Skin epidermis (tissue), 12 donors: ENCODE measurements at regions not wholly inside any gene's neighbourhood (a gene's known extent, or its start where the extent isn't known, plus 50 kb on each side); places are given as distances from the start of the nearest gene placed in this dataset.
"Not testable (repeated sequence)": the region's sequence is repeated elsewhere in the genome, so short reads cannot be mapped to it uniquely, and the experiment has no call there.

Experiments
- H3K27ac ChIP-seq, 21 experiments: fragments of 200-600 bp; sonication (generic) in 11 of 21; one replicate each; pipeline ENCODE4 v1.5.0; 2020; ENCODE audit warnings: mild to moderate bottlenecking in 3 of 21, inconsistent platforms in 2 of 21, moderate library complexity in 2 of 21
- H3K4me3 ChIP-seq, 7 experiments: fragments of 200-600 bp; sonication (generic) in 2 of 7; one replicate each; pipeline ENCODE4 v1.5.0; 2020; ENCODE audit warnings: inconsistent platforms in 2 of 7, mild to moderate bottlenecking in 2 of 7, moderate library complexity in 1 of 7

DNA sequence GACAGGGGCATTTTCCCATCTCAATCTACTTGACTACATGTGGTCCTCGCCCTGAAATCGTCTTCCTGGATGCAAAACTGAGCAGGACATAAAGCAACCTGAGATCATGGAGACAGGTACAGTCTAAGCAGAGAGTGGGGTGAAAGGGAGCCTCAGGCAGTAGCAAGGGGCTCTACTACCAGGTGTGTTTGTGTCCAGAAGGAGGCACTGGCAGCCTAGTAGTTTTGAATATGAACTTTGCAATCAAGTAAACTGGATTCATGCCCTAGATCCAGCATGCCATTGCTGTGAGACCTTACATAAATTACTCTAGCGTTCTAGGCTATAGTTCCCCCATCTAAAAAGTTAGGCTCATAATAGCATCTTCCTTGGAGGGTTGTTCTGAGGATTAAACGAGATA, 147.4 kb downstream of the TXNL1 start:
- Histone ChIP-seq H3K27ac (no peak overlapping the region), H3K4me3 (no peak overlapping the region)

GRCh38 chr18:56489893-56490292, 148.5 kb downstream of the TXNL1 start:
- H3K27ac ChIP-seq, result no peak overlapping the region
- no peak overlapping the region for H3K4me3 ChIP-seq

DNA sequence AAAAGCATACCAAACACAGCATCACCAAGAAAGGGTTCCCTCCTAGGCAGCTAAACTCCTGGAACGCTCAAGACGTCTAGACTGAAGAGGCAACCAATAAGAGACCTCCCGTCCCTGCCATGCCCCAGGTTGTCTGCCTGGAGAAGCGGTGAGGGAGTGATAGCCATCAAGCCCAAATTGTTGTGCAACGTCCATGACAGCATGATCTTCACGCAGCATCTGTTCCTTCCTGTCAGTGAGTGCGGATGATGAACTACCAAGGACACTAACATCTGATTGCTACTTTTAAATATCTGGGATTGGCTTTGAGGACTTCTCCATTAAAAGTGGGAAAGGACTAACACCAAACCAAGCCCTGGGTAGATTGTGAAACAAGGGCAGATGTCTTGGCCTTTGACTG, 149.7 kb downstream of the TXNL1 start:
- Histone ChIP-seq H3K27ac (no peak overlapping the region), H3K4me3 (no peak overlapping the region)

DNA sequence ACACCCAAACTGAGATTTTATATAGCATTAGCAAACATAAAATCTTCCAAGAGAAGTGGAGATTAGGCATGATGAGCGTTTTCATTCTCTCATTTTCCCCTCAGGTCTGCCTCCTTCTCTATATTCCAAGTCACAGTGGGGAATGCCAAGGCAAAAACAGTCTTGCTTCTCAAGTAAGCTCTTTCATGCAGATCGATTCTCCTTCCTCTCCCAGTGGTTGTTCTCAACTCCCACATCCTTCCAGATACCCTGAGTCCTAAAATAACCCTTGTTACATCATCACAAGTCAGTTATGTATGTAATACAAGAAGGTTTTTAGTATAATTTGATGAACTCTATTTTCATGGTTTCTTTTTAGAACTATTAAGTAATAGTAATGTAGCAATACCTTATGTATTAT, 150.6 kb downstream of the TXNL1 start:
- H3K27ac ChIP-seq, result no peak overlapping the region
- H3K4me3 ChIP-seq, result no peak overlapping the region

- Histone ChIP-seq H3K4me3 (no peak overlapping the region), H3K27ac (no peak overlapping the region)
Measured at GRCh38 chr18:56483386-56483785, 155.0 kb downstream of the TXNL1 start.

- not testable (repeated sequence) for H3K27ac ChIP-seq, H3K4me3 ChIP-seq
Measured at GRCh38 chr18:56482813-56483212, 155.6 kb downstream of the TXNL1 start.

DNA sequence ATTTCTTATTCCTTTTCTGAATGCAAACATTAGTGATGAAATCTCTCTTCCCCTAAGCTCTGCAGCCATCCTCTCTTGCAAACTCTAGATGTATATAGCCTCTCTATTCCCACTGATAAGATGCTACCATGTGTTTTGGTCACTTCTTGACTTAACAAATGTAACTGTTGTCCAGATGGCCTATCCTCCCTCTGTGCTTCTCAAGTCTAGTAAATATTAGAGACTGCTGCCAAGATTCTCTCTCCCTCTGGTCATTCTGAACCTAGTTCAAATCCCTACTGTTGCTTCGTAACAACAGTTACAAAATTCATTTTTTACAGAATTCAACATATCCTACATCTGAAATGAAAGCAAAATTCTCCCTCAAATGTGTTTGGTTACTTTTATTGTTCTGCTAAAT, 156.6 kb downstream of the TXNL1 start:
- H3K4me3 ChIP-seq, result no peak overlapping the region
- no peak overlapping the region for H3K27ac ChIP-seq

DNA sequence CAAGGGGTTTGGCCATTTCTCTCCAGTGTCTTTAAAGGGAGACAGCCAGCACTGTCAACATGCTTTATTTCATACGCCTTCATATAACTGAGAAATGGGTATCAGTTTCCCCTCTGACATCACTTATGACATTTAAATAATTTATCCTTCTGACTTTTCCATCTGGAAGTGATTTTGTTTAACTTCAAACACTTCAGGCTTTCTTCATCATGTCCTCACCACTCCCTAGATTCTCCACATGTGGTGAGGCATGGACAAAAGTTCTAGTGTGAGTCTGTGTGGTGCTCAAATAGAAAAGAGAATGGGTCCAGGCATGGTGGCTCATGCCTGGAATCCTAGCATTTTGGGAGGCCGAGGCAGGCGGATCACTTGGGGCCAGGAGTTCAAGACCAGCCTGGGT, 158.6 kb downstream of the TXNL1 start:
- no peak overlapping the region for H3K27ac ChIP-seq

GRCh38 chr18:56475250-56475649, 163.1 kb downstream of the TXNL1 start:
- H3K4me3 ChIP-seq, result no peak overlapping the region
- no peak overlapping the region for H3K27ac ChIP-seq

More for the DNA sequence above, 158.6 kb downstream of the TXNL1 start:
- H3K4me3 ChIP-seq, result no peak overlapping the region

DNA sequence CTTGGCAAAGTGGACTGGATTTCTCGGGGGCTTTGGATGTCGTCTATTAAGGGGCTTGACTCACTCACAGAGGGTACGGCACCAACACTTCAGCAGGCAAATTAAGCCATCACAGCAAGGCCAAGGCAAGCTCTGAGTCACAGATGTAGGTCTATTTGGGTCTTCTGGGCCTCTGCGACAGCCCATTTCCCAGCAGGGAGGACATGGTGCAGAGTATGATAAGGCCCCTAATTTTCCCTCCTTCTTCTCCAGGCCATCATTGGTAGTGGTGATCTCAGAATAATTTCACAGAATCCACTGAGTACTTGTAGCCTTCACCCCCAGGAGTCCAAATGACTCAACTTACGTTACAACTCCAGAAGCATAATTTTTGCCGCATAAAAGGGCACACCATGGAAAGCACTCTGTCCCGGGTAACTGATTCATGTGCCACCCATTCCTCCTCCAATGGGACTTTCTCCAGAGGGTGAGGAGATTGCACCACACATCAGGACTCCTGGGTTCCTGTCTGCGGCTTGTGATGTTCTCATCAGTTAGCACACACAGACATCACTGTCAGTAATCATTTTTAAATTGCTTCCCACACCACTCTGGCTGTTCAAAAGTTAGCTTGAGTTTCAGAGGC, 164.9 kb downstream of the TXNL1 start:
- H3K27ac ChIP-seq, result no peak overlapping the region
- no peak overlapping the region for H3K4me3 ChIP-seq

DNA sequence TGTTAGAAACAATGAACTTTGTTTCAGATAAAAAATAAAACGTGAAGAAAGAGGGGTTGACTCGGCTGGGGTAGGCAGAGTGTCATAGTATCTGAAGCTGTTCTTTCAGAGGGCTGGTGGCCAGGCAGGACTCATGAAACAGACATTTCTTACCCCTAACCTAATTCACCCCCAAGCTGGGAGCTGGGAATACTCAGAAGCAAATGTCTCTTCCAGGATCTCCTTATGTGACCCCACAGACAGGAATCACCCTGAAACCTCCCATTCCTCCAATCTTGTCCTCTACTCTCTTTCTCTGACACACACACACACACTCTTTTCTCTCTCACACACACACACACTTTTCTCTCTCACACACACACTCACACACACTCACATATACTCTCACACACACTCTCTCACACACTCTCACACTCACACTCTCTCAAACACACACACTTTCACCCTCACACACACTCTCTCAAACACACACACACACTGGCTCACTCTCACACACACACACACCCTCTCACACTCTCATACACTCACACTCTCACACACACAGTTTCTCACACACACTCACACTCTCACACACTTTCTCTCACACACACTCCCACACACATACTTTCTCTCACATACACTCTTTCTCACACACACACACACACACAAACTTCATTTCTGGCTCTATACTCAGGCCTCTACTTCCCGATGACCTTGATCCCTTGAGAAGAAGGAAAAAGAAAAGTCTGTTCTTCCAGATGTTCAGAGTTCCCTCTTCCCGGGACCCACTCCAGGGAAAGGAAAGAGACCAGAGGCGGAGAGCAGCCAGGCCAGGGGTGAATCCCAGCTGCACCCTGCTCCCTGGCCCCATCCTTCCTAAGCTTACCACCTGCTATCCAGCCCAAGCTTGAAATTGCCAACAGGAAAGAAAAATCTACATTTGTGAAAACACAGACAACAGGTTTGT, 167.7 kb downstream of the TXNL1 start:
- Histone ChIP-seq H3K27ac (no peak overlapping the region), H3K4me3 (no peak overlapping the region)

DNA sequence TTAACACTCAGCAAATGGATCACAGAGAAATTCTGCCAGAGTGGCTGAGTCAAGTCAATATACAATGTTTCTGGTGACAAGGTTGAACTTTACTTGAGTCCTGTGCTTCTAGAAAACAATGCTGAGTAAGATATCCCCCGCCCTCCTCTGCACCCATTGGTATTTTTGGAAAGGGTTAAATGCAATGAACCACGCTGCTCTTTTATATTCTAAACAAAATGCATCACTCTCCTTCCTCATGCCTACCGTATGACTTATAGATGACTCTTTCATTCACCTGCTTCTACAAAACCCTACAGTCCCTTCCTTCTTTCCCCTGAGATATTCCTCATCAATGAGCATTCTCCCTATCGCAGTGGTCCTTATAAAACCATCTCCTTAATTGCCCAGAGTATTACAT, 168.8 kb downstream of the TXNL1 start:
- H3K4me3 ChIP-seq, result no peak overlapping the region
- no peak overlapping the region for H3K27ac ChIP-seq

DNA sequence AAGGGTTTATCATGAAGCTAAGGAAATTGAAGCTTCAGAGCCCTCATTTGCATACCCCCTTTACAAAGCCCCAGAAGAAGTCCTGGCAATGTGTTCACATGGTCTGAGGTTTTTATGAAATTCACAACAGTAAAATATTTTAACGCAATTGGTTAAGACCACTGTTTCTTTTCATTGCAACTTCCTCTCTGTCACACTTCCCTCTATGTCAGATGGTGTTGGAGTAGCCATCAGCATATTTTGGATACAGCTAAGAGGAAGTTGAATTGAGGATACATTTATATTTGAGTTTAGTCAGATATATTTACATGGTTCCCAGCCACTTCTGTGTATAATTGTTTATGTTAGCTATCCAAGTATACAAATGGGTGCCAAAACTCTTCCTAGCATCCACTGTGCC, 170.0 kb downstream of the TXNL1 start:
- H3K27ac ChIP-seq, result peak overlapping the region in 3 of 21 experiments; percentile 37 to 42 (median 40)

GRCh38 chr18:56462276-56462675, 176.1 kb downstream of the TXNL1 start:
- Histone ChIP-seq H3K27ac (no peak overlapping the region), H3K4me3 (no peak overlapping the region)

More for the DNA sequence above, 170.0 kb downstream of the TXNL1 start:
- H3K4me3 ChIP-seq, result no peak overlapping the region

GRCh38 chr18:56461151-56461550, 177.2 kb downstream of the TXNL1 start:
- Histone ChIP-seq H3K27ac (no peak overlapping the region), H3K4me3 (no peak overlapping the region)

DNA sequence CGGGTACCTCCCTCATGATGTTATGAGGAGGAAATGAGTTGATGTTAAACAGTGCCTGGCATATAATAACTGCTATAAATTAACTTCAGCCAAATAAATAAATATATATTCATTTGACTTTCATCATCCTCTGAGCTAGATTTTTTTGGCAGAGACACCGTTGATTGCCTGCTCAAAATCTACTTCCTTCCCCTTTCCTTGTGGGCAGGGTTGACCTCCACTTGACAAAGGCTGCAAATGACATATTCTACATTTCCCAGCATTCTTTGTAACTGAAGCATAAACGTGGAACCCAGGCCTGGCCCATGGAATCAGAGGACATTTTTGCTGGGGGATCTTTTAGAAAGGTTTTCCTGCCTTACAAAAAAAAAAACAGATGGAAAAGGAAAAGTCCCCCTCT, 177.8 kb downstream of the TXNL1 start:
- no peak overlapping the region for H3K4me3 ChIP-seq
- H3K27ac ChIP-seq, result peak overlapping the region in 4 of 21 experiments; percentile 8 to 38 (median 30)

- Histone ChIP-seq H3K27ac (peak overlapping the region in 3 of 21 experiments; percentile 45 to 56 (median 52)), H3K4me3 (no peak overlapping the region)
Measured at GRCh38 chr18:56458770-56459712, 179.4 kb downstream of the TXNL1 start.

- Histone ChIP-seq H3K4me3 (no peak overlapping the region), H3K27ac (no peak overlapping the region)
Measured at GRCh38 chr18:56455874-56456273, 182.5 kb downstream of the TXNL1 start.

- Histone ChIP-seq H3K4me3 (no peak overlapping the region), H3K27ac (no peak overlapping the region)
Measured at GRCh38 chr18:56455141-56455540, 183.3 kb downstream of the TXNL1 start.

DNA sequence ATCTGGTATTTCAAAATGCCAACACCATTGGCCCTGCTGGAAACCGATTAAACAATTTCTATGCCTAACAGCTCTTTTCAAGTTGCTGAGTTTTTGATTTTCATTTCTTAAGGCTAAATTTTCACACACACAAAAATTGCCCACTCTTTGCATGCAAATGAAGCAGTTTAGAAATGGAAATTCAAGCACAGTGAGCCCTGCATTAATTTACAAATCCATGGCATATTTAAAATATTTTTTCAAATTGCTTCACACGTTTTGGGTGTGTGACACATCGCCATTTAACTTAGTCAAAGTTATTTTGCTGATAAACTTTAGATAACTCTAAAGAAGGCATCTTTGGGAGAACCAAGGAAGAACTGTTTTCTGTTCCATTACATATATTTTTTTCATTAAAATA, 184.8 kb downstream of the TXNL1 start:
- H3K27ac ChIP-seq, result no peak overlapping the region
- H3K4me3 ChIP-seq, result no peak overlapping the region
